GM12892 (cell line): ENCODE measurements at regions not wholly inside any gene's neighbourhood (a gene's known extent, or its start where the extent isn't known, plus 50 kb on each side); places are given as distances from the start of the nearest gene placed in this dataset.

Experiments used
- POLR2A ChIP-seq: IDR thresholded peaks from 2 replicates; pipeline ENCODE4 v1.6.1; 2011; ENCODE audit warnings: low read depth, low read length, control low read depth
- POLR2AphosphoS5 ChIP-seq: IDR thresholded peaks from 2 replicates; pipeline ENCODE4 v1.6.1; 2011; ENCODE audit warnings: low read depth, low read length, control low read depth
- TAF1 ChIP-seq: IDR thresholded peaks from 2 replicates; pipeline ENCODE4 v1.6.1; 2011; ENCODE audit warnings: low read depth, mild to moderate bottlenecking, control low read depth, low read length, borderline replicate concordance

DNA sequence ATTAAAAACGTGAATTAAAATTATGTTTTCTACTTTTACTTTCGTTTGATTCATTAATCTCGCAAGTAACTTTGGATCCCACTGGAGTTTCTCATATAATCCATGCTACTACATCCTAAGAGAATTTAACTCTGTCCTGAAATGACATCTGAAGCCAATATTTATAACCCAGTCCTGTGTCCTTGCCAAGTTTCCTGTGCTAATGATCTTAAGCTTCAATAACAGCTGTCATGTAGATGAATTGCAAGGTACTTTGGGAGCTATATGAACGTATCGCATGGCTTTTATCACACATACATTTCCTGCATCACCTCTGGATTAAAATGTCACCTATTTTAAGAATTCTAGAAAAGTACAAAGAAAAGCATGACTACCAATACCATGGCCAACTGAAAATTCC is 833.8 kb upstream of the CITED2 start:
- TF ChIP-seq POLR2A (no peak), TAF1 (no peak), POLR2AphosphoS5 (no peak)
